GM10266 (cell line): ENCODE measurements at regions not wholly inside any gene's neighbourhood (a gene's known extent, or its start where the extent isn't known, plus 50 kb on each side); places are given as distances from the start of the nearest gene placed in this dataset.
"Not testable (repeated sequence)": the region's sequence is repeated elsewhere in the genome, so short reads cannot be mapped to it uniquely, and the experiment has no call there.

ENCODE experiments used
- DNase-seq: peaks from one replicate; pipeline ENCODE4 v3.0.0; 2012; ENCODE audit errors: extremely low spot score
- CTCF ChIP-seq: IDR thresholded peaks from 2 replicates; pipeline ENCODE4 v1.5.1; 2012; ENCODE audit warnings: mild to moderate bottlenecking, low read depth; ENCODE audit not compliant: control insufficient read depth, insufficient read depth; ENCODE audit errors: missing control alignments

GRCh38 chr7:125299003-125299765 is 369.6 kb upstream of the POT1 start:
- TF ChIP-seq CTCF = no peak
- no peak for DNase-seq

GRCh38 chr7:125279961-125280360 is 350.3 kb upstream of the POT1 start:
- no peak for DNase-seq
- TF ChIP-seq CTCF = no peak

DNA sequence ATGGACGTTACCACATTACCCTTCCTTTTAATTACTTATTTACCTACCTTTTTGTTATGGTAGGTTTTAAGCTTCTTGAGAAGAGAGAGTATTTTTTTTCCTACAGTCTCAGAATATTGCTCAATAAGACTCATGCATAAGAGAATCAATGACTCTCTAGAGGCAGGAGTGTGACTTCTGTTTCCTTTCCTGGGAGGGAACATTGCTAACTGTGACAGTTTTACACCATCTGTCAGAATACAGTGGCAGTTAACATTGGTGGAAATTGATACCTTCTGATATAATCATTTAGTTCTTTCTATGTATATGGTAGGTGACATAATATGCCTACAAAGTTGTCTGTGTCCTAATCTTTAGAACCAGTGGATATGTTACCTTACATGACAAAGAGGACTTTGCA is 348.7 kb upstream of the POT1 start:
- TF ChIP-seq CTCF = no peak
- no peak for DNase-seq

DNA sequence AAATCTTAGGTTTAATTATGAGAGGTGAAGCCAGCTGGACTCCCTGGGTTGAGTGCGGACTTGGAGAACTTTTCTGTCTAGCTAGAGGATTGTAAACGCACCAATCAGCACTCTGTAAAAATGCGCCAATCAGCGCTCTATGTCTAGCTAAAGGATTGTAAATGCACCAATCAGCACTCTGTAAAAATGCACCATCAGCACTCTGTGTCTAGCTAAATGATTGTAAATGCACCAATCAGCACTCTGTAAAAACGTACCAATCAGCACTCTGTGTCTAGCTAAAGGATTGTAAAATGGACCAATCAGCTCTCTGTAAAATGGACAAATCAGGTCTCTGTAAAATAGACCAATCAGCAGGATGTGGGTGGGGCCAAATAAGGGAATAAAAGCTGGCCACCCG is 345.1 kb upstream of the POT1 start:
- not testable (repeated sequence) for DNase-seq

DNA sequence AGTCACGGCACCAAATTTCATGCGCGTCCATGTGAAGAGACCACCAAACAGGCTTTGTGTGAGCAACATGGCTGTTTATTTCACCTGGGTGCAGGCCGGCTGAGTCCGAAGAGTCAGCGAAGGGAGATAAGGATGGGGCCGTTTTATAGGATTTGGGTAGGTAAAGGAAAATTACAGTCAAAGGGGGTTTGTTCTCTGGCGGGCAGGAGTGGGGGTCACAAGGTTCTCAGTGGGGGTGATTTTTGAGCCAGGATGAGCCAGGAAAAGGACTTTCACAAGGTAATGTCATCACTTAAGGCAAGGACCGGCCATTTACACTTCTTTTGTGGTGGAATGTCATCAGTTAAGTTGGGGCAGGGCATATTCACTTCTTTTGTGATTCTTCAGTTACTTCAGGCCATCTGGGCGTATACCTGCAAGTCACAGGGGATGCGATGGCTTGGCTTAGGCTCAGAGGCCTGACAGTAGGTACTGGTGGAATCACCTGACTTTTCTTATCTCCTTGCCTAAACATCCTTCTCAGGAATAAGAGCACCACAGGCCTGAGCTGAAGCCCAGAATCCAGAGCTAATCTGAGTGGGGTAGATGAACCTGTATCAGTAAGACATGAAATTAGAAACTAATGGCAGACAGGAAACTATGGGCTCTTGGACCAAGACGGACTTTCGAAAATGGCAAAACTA is 334.7 kb upstream of the POT1 start:
- DNase-seq = not testable (repeated sequence)

GRCh38 chr7:125258876-125259417 is 329.3 kb upstream of the POT1 start:
- not testable (repeated sequence) for DNase-seq

GRCh38 chr7:125257617-125258016 is 328.0 kb upstream of the POT1 start:
- TF ChIP-seq CTCF = no peak
- DNase-seq = no peak

- DNase-seq = no peak
- no peak for TF ChIP-seq CTCF
Observed at GRCh38 chr7:125256446-125256845, 326.8 kb upstream of the POT1 start.
